PC-9 (cell line): ENCODE measurements at regions not wholly inside any gene's neighbourhood (a gene's known extent, or its start where the extent isn't known, plus 50 kb on each side); places are given as distances from the start of the nearest gene placed in this dataset.

ENCODE experiments used
- EZH2 ChIP-seq: fragments of 200-600 bp; sonication (generic); IDR thresholded peaks from 2 replicates; pipeline ENCODE4 v1.8.0; 2017; ENCODE audit warnings: antibody characterized with exemption, low read depth
- TF ChIP-seq, protein P1 (sequence below): fragments of 200-600 bp; sonication (generic); conservative IDR thresholded peaks from 2 replicates; pipeline ENCODE4 v1.6.1; 2017; ENCODE audit warnings: mixed run types, antibody characterized with exemption, mild to moderate bottlenecking, moderate library complexity

DNA sequence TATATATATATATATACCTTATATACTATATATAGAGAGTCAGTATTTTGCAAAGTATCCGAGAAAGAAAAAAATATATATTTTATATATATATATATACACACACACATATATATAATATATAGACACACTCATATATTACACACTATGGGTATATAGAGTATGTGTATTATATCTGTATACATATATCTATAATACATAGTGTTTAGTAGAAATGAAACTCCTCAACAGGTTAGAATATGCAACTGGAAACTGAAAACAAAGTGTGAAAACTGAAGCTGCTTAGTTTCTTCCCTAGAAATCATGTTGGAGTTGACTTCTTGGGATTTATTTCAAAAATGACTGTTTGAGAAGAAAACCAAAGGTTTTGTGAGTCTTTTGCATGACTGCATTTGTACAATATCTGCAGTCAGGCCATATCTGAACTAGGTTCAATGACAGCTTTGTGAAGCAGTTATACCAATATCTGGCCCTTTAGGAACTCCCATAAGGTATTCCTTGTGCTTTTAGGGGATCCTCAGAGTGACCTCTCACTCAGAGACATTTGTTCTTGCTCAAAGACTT, 284.1 kb downstream of the CASP12 start:
- TF ChIP-seq, protein P1, sequence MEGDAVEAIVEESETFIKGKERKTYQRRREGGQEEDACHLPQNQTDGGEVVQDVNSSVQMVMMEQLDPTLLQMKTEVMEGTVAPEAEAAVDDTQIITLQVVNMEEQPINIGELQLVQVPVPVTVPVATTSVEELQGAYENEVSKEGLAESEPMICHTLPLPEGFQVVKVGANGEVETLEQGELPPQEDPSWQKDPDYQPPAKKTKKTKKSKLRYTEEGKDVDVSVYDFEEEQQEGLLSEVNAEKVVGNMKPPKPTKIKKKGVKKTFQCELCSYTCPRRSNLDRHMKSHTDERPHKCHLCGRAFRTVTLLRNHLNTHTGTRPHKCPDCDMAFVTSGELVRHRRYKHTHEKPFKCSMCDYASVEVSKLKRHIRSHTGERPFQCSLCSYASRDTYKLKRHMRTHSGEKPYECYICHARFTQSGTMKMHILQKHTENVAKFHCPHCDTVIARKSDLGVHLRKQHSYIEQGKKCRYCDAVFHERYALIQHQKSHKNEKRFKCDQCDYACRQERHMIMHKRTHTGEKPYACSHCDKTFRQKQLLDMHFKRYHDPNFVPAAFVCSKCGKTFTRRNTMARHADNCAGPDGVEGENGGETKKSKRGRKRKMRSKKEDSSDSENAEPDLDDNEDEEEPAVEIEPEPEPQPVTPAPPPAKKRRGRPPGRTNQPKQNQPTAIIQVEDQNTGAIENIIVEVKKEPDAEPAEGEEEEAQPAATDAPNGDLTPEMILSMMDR, result no peak
- no peak for TF ChIP-seq EZH2
